GM10248 (cell line): ENCODE measurements at regions not wholly inside any gene's neighbourhood (a gene's known extent, or its start where the extent isn't known, plus 50 kb on each side); places are given as distances from the start of the nearest gene placed in this dataset.

Experiments
- CTCF ChIA-PET: fragments of 300-600 bp; sonication (Branson Sonifier 250); formaldehyde crosslinking; extraction: SDS; loops from one replicate; lab custom pipeline; 2021; ENCODE audit warnings: antibody characterized with exemption; lab: Yijun Ruan, JAX
- POLR2A ChIA-PET: fragments of 350-650 bp; sonication (Branson Sonifier 250); formaldehyde crosslinking; extraction: SDS; loops from one replicate; lab custom pipeline; 2020; ENCODE audit warnings: antibody characterized with exemption; lab: Yijun Ruan, JAX
- DNase-seq: peaks from one replicate; pipeline ENCODE4 v3.0.0; 2012; ENCODE audit errors: extremely low spot score
- TF ChIP-seq, protein P1 (sequence below): IDR thresholded peaks from 2 replicates; pipeline ENCODE4 v1.5.1; 2012; ENCODE audit warnings: mild to moderate bottlenecking, low read depth; ENCODE audit errors: extremely low read depth, missing control alignments, control extremely low read depth

DNA sequence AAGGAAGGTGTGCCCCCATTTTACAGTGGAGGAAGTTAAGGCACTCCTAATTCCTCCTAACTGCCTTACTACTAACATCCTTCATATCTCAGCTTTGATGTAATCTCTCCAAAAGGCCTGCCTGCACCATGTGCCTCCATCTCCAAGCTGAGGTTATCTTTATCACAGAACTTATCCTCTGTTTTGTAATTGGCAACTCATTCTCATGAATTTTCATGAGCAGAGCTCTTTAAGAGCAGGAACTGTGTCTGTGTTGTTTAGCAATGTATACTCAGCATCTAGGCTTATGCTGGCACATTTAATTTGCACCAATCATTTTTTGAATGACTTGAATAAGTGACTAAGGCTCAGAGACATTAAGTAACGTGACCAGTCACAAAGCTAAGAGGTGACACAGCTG lies 147.9 kb upstream of the VLDLR start:
- TF ChIP-seq, protein P1, sequence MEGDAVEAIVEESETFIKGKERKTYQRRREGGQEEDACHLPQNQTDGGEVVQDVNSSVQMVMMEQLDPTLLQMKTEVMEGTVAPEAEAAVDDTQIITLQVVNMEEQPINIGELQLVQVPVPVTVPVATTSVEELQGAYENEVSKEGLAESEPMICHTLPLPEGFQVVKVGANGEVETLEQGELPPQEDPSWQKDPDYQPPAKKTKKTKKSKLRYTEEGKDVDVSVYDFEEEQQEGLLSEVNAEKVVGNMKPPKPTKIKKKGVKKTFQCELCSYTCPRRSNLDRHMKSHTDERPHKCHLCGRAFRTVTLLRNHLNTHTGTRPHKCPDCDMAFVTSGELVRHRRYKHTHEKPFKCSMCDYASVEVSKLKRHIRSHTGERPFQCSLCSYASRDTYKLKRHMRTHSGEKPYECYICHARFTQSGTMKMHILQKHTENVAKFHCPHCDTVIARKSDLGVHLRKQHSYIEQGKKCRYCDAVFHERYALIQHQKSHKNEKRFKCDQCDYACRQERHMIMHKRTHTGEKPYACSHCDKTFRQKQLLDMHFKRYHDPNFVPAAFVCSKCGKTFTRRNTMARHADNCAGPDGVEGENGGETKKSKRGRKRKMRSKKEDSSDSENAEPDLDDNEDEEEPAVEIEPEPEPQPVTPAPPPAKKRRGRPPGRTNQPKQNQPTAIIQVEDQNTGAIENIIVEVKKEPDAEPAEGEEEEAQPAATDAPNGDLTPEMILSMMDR: no peak
- ChIA-PET POLR2A (no interaction called here), CTCF (interaction anchor here (0.9 to 2.3 kb wide), 10 partner anchors 8 to 179 kb away, joined by 3 to 6 read pairs (median 3); no protein-coding TSS in a partner anchor)
- DNase-seq: no peak

DNA sequence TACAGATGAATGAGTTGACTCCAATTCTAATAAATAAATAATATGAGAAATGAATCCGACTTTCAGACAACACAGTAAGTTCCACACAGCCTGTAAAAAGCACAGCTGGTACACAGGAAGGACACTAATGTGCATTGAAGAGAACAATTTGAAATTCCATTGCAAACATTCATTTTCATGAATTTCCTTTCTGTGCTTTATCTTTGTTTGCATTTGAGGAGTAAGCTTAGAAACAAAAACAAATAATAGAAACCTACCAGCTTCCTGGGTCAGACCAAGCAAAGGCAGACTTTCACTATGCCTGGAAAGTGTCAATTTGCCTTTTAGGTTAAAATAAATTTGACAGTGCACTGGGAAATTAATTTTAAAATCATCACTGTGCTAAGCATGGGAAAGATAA lies 143.8 kb upstream of the VLDLR start:
- ChIA-PET POLR2A (no interaction called here), CTCF (interaction anchor here (1.1 to 2.6 kb wide), 4 partner anchors 11 to 29 kb away, joined by 3 to 10 read pairs (median 5); no protein-coding TSS in a partner anchor)
- TF ChIP-seq, protein P1: no peak
- no peak for DNase-seq

DNA sequence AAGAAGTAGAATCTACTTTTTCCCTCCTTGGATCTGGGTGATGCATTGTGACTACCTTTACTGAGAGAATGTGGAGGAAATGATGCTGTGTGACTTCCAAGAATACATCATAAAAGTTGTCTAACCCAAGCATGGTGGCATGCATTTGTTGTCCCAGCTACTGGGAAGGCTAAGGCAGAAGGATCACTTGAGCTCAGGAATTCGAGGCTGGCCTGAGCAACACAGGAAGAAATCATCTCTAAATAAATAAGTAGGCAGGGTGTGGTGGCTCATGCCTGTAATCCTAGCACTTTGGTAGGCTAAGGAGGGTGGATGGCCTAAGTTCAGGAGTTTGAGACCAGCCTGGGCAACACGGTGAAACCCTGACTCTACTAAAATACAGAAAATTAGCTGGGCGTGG lies 143.2 kb upstream of the VLDLR start:
- CTCF ChIA-PET: interaction anchor here (1.2 to 2.6 kb wide), 3 partner anchors 12 to 19 kb away, joined by 3 to 10 read pairs (median 7); no protein-coding TSS in a partner anchor
- TF ChIP-seq, protein P1: no peak
- no peak for DNase-seq
- POLR2A ChIA-PET: no interaction called here

DNA sequence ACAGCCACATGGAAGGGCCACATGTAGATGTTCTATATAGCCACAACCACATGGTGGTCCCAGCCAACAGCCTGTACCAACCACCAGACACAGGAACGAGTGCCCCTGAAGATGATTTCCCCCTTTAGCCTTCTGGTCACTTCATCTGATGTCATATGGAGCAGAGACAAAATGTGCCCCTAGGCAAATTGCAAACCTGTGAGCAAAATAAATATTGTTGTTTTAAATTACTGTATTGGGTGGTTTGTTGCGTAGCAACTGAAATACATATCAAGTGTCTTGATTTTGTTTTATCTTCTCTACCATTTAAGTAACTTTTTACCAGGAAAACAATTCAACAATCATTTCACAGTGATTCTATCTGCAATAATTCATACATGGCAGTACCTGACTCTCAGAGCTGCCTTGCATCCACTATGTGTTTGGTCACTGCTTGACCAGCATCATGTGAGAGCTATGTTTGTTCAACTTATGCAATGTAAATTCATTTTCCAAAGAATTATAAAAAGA lies 142.5 kb upstream of the VLDLR start:
- ChIA-PET POLR2A (no interaction called here), CTCF (interaction anchor here (2.6 kb wide), 1 partner anchor 13 kb away, joined by 10 read pairs; no protein-coding TSS in a partner anchor)
- DNase-seq: no peak
- TF ChIP-seq, protein P1: no peak

DNA sequence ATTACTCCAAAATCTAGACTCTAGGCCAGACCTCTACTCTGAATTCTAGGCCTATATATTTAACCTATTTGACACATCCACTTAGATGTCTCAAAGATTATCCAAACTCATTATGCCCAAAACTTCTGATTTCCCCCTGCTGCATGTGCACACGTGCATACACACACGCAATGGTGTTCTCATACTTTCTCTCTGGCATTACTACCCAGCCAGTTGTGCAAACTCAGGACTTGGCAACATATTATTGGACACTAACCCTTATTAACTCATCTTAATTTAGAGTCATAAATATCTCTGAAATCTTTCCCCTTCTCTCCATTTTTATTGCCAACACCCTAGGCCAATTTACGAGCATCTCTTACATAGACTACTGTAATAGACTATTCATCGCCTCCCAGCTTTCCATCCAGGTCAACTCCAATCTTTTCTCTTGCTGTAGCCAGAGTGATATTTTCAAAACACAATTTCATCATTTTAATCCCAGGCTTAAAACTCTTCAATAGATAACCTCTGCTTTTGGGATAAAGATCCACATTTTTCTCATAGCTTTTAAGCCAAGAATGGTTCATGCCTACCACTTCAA lies 141.2 kb upstream of the VLDLR start:
- ChIA-PET POLR2A (no interaction called here), CTCF (no interaction called here)
- DNase-seq: no peak
- TF ChIP-seq, protein P1: no peak

DNA sequence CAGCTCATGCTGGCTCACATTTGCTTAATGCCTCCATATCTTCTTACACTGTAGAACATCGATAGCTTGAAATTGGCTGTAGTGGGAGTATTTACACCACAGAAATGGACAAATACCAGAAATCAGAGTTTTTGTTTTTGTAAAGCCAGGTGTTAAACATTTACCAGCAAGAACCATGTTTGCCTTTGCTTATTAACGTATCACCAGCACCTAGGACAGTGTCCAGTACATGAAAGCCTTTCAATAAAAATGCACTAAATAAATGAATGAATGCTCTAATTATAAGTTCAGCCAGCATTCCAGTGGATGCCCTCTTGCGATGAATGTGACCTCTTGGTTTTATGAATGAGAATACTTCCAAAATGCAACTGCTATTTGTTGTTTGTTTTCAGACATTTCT lies 140.4 kb upstream of the VLDLR start:
- POLR2A ChIA-PET: no interaction called here
- CTCF ChIA-PET: no interaction called here
- TF ChIP-seq, protein P1: no peak
- no peak for DNase-seq
